ENCODE measurements at regions not wholly inside any gene's neighbourhood (a gene's known extent, or its start where the extent isn't known, plus 50 kb on each side); places are given as distances from the start of the nearest gene placed in this dataset.

DNA sequence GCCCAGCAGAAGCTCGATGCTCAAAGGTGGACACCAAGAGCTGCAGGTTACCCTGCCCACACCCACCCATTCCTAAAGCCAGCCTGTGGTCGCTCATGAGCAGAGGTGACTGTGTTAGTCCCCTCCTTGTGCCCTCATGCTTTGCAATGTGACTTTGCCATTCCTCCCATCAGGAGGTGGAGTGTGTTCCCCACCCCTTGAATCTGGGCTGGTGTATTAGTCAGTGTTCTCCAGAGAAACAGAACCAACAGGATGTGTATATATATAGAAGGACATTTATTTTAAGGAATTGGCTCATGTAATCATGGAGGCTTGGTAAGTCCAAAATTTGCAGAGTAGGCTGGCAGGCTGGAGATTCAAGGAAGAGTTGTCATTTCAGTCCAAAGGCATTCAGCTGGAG, 54.4 kb upstream of the RNF24 start:
- DNase-seq, result peak; percentile 21

DNA sequence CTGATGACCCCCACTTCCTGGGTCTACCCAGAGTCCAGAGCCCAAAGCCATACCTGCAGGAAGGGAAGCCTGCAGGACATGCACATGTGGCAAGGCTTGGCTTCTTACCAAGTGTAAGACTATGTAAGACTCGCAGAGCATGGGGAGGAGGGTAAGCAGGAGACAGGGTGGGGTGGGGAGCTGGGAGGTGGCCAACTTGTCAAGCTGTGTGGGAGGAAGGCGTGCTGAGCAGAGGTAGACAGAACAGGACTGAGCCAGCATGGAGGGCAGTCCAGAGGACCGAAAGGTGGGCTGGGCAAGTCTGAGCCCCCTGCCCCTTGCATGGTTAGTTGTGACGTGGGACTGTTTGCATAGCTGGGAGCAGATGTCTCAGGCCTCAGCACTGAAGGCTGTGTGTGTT, 53.4 kb upstream of the RNF24 start:
- DNase-seq, result peak; percentile 28

DNA sequence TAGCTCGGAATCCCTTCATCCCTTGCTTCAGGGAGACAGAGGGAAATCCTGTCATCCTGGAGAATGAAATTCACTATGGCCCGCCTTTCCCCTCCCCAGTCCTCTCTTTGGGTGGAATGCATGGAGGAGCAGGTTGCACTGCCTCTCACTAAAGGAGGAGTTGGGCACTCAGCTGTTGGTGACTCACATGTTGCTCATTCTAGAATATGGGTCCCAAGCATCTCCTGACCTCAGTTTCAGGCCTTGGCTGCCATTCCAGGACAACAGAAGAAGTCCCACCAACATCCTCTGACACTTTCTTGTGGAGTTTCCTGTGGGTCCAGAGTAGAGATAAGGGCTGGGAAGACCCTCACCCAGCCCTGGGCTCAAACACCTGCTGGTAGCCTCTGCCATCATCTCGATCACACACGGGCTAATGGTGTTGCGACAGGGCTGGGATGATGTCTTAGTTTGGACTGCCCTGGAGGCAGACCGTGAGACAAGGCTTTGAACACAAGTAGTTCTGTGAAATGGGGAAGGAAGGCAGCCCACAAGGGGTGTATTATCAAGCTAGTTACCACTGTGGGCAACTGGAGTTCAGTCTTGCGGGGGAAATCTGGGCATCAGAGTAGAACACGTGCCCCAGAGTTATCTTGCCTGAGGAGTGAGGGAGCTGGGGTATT, 52.4 kb upstream of the RNF24 start:
- DNase-seq, result peak; percentile 58

DNA sequence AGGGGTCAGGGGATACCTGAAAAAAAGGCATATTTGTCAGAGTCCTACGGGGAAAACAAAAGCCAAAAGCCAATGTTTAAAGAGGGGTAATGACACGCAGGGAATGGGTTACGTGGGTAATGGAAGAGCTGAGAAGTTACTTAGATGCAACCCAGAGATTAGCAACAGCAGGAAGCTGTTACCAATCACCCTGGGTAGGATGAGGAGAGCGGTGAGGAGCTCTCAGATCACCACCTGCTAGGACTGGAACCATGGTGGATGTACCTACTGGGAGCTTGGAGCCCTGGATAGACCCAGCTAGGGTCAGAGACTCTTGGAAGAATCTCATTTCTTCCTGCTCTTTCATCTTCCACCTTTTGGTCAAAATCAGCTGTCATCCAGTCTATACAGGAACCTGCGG, 51.2 kb upstream of the RNF24 start:
- peak; percentile 26 for DNase-seq

DNA sequence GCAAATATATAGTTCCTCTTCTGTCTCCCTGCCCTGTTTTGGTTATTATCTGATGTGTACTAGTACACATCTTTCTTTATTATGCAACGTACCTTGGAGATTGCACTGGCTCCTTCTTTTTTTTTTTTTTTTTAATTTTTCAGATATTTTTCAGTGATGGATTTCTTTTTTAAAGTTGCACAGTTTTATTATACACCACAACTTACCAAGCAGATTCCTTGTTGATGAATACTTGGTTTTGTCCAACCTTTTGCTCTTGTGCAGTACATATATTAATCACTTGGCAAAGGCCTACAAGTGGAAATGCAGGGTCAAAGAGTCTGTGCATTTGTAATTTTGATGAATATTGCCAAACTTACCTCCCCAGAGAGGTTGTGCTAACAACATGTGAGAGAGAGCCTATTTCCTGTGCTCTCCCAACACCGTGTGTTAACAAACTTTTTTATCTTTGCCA, 50.1 kb upstream of the RNF24 start:
- no peak for DNase-seq

Data from islet precursor cell (in vitro differentiated cells).